GM13977 (cell line): ENCODE measurements at regions not wholly inside any gene's neighbourhood (a gene's known extent, or its start where the extent isn't known, plus 50 kb on each side); places are given as distances from the start of the nearest gene placed in this dataset.

Source experiments
- DNase-seq: peaks from one replicate; pipeline ENCODE4 v3.0.0; 2012; ENCODE audit warnings: low spot score
- in situ Hi-C: fragments of 300-500 bp; cut with MboI; formaldehyde crosslinking; loops from one replicate; pipeline ENCODE4 v1.12.0; 2022; ENCODE audit warnings: low sequenced_read_pairs, low pct_unique_long_range_greater_than_20kb, mixed read lengths, inconsistent platforms; ENCODE audit not compliant: unreplicated experiment
- TF ChIP-seq, protein P1 (sequence below): IDR thresholded peaks from 2 replicates; pipeline ENCODE4 v1.5.1; 2012; ENCODE audit warnings: mild to moderate bottlenecking, control low read depth; ENCODE audit not compliant: insufficient read depth; ENCODE audit errors: extremely low read depth, missing control alignments

DNA sequence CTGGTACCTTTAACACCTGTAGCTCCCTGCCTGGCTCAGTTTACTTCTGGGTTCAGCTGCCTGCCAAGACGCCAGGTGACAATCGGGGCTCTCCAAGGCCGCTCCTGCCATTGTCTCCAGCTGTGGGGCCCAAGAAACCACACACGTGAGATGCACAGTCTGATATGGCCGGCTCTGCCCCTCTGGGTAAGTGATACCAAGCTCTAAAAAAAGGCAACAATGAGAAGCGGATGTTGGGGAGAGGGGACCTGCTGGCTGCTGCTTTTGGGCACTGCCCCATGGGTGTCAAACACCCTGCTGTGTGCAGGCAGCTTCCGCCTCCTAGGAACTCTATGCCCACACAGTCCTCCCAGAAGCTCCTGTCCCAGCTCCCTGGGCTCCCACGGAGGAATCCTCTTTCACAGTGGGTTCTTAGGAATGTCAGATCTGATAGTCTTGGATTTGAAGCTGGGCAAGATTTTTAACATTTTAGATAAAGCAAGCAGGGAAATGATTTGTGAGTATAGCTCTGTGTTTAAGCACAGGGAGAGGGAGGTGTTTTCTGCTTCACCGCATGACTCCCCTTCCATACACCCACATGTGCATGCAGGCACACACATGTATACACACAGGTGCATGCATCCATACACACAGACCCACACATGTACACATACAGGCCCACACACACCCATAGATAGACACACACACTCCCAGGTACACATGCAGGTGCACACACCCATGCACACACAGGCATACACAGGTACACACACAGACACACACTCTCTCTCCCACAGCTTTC lies 1135.8 kb downstream of the BCL11B start:
- TF ChIP-seq, protein P1, sequence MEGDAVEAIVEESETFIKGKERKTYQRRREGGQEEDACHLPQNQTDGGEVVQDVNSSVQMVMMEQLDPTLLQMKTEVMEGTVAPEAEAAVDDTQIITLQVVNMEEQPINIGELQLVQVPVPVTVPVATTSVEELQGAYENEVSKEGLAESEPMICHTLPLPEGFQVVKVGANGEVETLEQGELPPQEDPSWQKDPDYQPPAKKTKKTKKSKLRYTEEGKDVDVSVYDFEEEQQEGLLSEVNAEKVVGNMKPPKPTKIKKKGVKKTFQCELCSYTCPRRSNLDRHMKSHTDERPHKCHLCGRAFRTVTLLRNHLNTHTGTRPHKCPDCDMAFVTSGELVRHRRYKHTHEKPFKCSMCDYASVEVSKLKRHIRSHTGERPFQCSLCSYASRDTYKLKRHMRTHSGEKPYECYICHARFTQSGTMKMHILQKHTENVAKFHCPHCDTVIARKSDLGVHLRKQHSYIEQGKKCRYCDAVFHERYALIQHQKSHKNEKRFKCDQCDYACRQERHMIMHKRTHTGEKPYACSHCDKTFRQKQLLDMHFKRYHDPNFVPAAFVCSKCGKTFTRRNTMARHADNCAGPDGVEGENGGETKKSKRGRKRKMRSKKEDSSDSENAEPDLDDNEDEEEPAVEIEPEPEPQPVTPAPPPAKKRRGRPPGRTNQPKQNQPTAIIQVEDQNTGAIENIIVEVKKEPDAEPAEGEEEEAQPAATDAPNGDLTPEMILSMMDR: no peak
- in situ Hi-C loops: no loop called here
- DNase-seq: no peak

DNA sequence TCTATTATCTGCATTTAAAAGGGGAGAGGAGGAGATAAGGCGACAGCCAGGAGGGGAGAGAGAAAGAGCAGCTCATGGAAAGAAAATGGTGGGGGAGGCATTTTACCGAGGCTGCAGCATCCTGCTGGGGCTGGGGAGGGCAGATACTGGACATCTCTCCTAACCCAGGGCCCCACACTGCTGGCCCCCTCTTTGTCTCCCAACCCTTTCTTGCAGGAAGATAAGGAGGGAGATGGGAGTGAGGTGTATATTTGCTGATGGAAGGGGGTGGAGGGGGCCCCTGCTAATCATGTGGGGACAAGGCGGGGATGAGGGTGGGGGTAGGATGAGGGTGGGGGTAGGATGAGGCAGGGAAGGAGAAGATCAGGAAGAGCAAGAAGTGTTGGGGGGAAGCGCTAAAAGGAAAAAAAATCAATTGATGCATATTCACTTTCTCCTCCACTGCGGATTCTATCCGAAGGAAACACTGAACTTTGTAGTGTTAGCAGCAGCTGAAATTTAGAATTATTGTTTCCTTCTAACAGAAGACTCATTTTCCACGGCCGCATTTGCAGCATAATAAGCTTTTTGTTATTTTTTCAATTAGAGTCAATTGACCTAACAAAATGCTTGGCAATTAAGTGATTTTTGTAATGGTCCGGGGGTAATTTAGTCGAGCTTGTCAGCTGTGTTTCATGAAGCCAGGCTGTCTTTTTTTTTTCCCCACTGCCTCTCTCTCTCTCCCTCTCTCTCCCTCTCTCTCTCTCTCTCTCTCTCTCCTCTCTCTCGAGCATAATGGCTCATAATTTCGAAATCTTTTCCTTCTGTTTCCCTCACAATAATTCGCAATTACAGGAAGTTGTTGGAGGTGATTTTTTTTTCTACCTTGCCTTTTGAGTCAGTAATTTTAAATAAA lies 1134.6 kb downstream of the BCL11B start:
- TF ChIP-seq, protein P1: no peak
- in situ Hi-C loops: no loop called here
- no peak for DNase-seq

DNA sequence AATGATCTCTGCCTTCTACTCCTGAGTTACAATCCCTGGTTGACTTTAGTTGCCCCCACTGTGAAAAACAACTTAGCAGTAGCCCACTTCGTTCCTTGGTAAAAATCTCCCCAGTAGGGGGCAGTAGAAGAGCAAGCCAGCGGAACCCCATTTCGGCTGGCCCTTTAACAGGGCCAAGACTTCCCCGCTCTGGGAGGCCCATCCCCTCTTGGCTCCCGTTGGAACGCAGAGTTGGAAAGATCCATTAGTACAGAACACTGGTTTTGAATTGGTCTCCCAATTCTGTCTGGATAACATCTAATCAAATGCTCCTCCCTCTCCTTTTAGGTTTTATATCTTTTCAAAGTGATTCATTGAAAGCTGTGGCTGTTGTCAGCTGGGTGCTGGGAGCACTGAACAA lies 1133.3 kb downstream of the BCL11B start:
- in situ Hi-C loops: no loop called here
- TF ChIP-seq, protein P1: peak; percentile 42
- peak; percentile 9 for DNase-seq

DNA sequence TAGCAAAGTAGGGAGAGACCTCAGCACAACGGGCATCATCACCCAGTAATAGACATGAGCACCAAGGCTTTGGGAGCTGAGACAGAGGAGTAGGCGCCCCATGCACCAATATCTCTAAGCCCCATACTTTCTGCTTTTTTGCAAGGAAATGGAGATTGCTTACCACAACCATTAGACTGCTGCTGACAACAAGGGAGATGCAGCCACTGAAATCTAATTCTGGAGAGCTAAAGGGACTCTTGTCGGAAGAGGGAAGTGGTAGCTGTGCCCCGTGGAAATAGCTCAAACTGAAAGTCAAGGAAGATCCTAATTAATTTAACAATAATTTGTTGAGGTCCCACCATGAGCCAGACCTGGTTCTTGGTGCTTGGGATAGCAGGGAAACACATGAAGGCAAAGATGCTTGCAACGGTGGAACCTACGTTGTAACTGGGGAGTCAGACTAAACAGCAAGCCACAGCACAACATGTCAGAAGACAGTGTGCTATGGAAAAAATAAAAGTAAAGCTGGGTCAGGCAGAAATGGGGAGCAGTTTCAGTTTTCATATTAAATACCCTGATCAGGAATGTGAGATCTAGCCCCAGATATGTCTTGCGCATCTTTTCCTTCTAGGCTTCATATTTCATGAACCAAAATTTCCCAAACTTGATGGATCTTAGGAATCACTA lies 1131.0 kb downstream of the BCL11B start:
- in situ Hi-C loops: no loop called here
- TF ChIP-seq, protein P1: no peak
- no peak for DNase-seq

DNA sequence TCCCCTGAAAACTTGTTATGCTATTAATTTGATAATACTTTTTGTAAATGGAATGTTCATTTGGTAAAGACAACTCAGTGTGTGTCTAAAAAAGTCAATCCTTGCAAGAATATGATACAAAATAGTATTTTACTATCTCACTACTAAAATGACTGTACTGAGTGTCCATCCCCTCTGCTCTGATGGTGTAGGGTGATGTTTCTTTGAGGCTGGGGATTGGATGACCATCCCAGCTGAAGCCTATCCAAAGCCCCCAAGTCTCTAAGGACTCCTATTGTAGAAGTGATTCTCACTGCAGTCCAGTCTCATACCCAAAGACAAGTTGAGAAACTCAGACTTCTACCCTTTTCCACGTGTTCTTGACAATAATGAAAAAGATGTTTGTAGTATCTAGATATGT lies 1128.4 kb downstream of the BCL11B start:
- TF ChIP-seq, protein P1: no peak
- DNase-seq: no peak
- in situ Hi-C loops: no loop called here

DNA sequence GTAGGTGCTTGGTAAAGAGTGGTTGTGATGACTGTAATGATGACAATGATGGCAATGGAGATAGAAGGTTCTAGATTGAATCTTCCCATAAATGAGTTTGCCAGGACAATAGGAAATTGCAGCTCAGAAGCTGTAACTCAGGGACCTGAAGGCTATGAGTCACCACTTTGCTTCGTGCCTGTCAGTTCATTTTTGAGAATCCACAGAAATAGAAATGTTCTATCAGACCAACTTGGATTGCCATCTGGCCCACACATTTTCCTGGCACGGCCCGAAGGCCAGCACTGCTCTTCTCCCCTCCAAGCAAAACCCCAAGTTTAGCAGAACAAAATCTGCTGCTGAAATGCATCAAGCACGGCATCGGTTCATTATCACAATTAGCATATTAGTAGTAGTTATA lies 1127.0 kb downstream of the BCL11B start:
- TF ChIP-seq, protein P1: no peak
- in situ Hi-C loops: no loop called here
- no peak for DNase-seq
